NCI-H1105 treated with DMSO at 0.1 percent for 48 hours (cell line): ENCODE measurements at regions not wholly inside any gene's neighbourhood (a gene's known extent, or its start where the extent isn't known, plus 50 kb on each side); places are given as distances from the start of the nearest gene placed in this dataset.

Experiments used
- DNase-seq: peaks from one replicate; lab custom pipeline; 2025; lab: John Stamatoyannopoulos, UW

- no peak for DNase-seq
These were observed 133.8 kb upstream of the NT5C1B start for GRCh38 chr2:18723219-18723618.

GRCh38 chr2:18722101-18722500 is 132.7 kb upstream of the NT5C1B start:
- DNase-seq: no peak

- no peak for DNase-seq
These were observed 131.9 kb upstream of the NT5C1B start for GRCh38 chr2:18721038-18721922.

- DNase-seq: no peak
These were observed 130.8 kb upstream of the NT5C1B start for GRCh38 chr2:18719978-18720775.

- no peak for DNase-seq
These were observed 118.9 kb upstream of the NT5C1B start for GRCh38 chr2:18708203-18708715.

- no peak for DNase-seq
These were observed 116.6 kb upstream of the NT5C1B start for GRCh38 chr2:18706001-18706400.

- no peak for DNase-seq
These were observed 114.9 kb upstream of the NT5C1B start for GRCh38 chr2:18704276-18704675.

- DNase-seq: no peak
These were observed 114.2 kb upstream of the NT5C1B start for GRCh38 chr2:18703555-18703954.

GRCh38 chr2:18701981-18702380 is 112.6 kb upstream of the NT5C1B start:
- DNase-seq: no peak

GRCh38 chr2:18701546-18701945 is 112.2 kb upstream of the NT5C1B start:
- no peak for DNase-seq

GRCh38 chr2:18690342-18690741 is 101.0 kb upstream of the NT5C1B start:
- DNase-seq: no peak

- DNase-seq: no peak
These were observed 95.1 kb upstream of the NT5C1B start for GRCh38 chr2:18684206-18685038.

GRCh38 chr2:18682681-18683080 is 93.3 kb upstream of the NT5C1B start:
- no peak for DNase-seq

GRCh38 chr2:18677280-18677679 is 87.9 kb upstream of the NT5C1B start:
- no peak for DNase-seq

GRCh38 chr2:18674309-18674708 is 84.9 kb upstream of the NT5C1B start:
- no peak for DNase-seq

- no peak for DNase-seq
These were observed 82.0 kb upstream of the NT5C1B start for GRCh38 chr2:18671363-18671762.

GRCh38 chr2:18668221-18668620 is 78.9 kb upstream of the NT5C1B start:
- no peak for DNase-seq

- DNase-seq: no peak
These were observed 75.1 kb upstream of the NT5C1B start for GRCh38 chr2:18664421-18664820.

GRCh38 chr2:18663861-18664260 is 74.5 kb upstream of the NT5C1B start:
- no peak for DNase-seq

- DNase-seq: no peak
These were observed 73.3 kb upstream of the NT5C1B start for GRCh38 chr2:18662689-18663088.

- DNase-seq: no peak
These were observed 70.5 kb upstream of the NT5C1B start for GRCh38 chr2:18659915-18660314.

- no peak for DNase-seq
These were observed 66.7 kb upstream of the NT5C1B start for GRCh38 chr2:18656048-18656447.
